ENCODE measurements at regions not wholly inside any gene's neighbourhood (a gene's known extent, or its start where the extent isn't known, plus 50 kb on each side); places are given as distances from the start of the nearest gene placed in this dataset.

- DNase-seq, result peak; percentile 76
Measured at GRCh38 chr18:78642296-78642951, 337.2 kb upstream of the SALL3 start.

- no peak for DNase-seq
Measured at GRCh38 chr18:78643004-78643403, 336.6 kb upstream of the SALL3 start.

- no peak for DNase-seq
Measured at GRCh38 chr18:78643981-78644380, 335.6 kb upstream of the SALL3 start.

- DNase-seq, result no peak
Measured at GRCh38 chr18:78645216-78645615, 334.4 kb upstream of the SALL3 start.

- DNase-seq, result no peak
Measured at GRCh38 chr18:78647018-78647417, 332.6 kb upstream of the SALL3 start.

GRCh38 chr18:78649421-78649820 lies 330.2 kb upstream of the SALL3 start:
- no peak for DNase-seq

- DNase-seq, result no peak
Measured at GRCh38 chr18:78650926-78651325, 328.7 kb upstream of the SALL3 start.

GRCh38 chr18:78652001-78652545 lies 327.5 kb upstream of the SALL3 start:
- no peak for DNase-seq

GRCh38 chr18:78655921-78656320 lies 323.7 kb upstream of the SALL3 start:
- no peak for DNase-seq

GRCh38 chr18:78656346-78656925 lies 323.2 kb upstream of the SALL3 start:
- DNase-seq, result no peak

- DNase-seq, result no peak
Measured at GRCh38 chr18:78658531-78658930, 321.1 kb upstream of the SALL3 start.

GRCh38 chr18:78659057-78659456 lies 320.6 kb upstream of the SALL3 start:
- DNase-seq, result no peak

GRCh38 chr18:78659748-78660147 lies 319.9 kb upstream of the SALL3 start:
- peak; percentile 4 for DNase-seq

GRCh38 chr18:78660311-78660710 lies 319.3 kb upstream of the SALL3 start:
- no peak for DNase-seq

GRCh38 chr18:78661316-78661715 lies 318.3 kb upstream of the SALL3 start:
- no peak for DNase-seq

- no peak for DNase-seq
Measured at GRCh38 chr18:78662879-78663278, 316.7 kb upstream of the SALL3 start.

GRCh38 chr18:78664048-78664447 lies 315.6 kb upstream of the SALL3 start:
- DNase-seq, result no peak

- DNase-seq, result no peak
Measured at GRCh38 chr18:78664848-78665247, 314.8 kb upstream of the SALL3 start.

GRCh38 chr18:78665644-78666043 lies 314.0 kb upstream of the SALL3 start:
- DNase-seq, result no peak

- no peak for DNase-seq
Measured at GRCh38 chr18:78666666-78667335, 312.8 kb upstream of the SALL3 start.

- DNase-seq, result no peak
Measured at GRCh38 chr18:78670778-78671391, 308.7 kb upstream of the SALL3 start.

GRCh38 chr18:78671551-78671950 lies 308.1 kb upstream of the SALL3 start:
- no peak for DNase-seq

GRCh38 chr18:78672862-78673446 lies 306.7 kb upstream of the SALL3 start:
- no peak for DNase-seq
